Activated naive CD8-positive, alpha-beta T cell treated with anti-CD3 and anti-CD28 coated beads for 36 hours (primary cell): ENCODE measurements at regions not wholly inside any gene's neighbourhood (a gene's known extent, or its start where the extent isn't known, plus 50 kb on each side); places are given as distances from the start of the nearest gene placed in this dataset.

Experiments used
- DNase-seq: peaks from one replicate; pipeline ENCODE4 v3.0.0; 2021
- H3K27ac Mint-ChIP-seq: one replicate; pipeline ENCODE4 v1.8.0; 2022; ENCODE audit warnings: mild to moderate bottlenecking, moderate library complexity, mixed read lengths
- H3K27me3 Mint-ChIP-seq: one replicate; pipeline ENCODE4 v1.8.0; 2022; ENCODE audit warnings: mild to moderate bottlenecking, mixed read lengths
- H3K36me3 Mint-ChIP-seq: one replicate; pipeline ENCODE4 v1.8.0; 2021; ENCODE audit warnings: mild to moderate bottlenecking, mixed read lengths
- H3K4me1 Mint-ChIP-seq: one replicate; pipeline ENCODE4 v1.8.0; 2021; ENCODE audit warnings: mixed read lengths
- H3K4me3 Mint-ChIP-seq: one replicate; pipeline ENCODE4 v1.8.0; 2022; ENCODE audit warnings: mild to moderate bottlenecking, moderate library complexity, mixed read lengths
- H3K9me3 Mint-ChIP-seq: one replicate; pipeline ENCODE4 v1.8.0; 2022; ENCODE audit warnings: mixed read lengths

DNA sequence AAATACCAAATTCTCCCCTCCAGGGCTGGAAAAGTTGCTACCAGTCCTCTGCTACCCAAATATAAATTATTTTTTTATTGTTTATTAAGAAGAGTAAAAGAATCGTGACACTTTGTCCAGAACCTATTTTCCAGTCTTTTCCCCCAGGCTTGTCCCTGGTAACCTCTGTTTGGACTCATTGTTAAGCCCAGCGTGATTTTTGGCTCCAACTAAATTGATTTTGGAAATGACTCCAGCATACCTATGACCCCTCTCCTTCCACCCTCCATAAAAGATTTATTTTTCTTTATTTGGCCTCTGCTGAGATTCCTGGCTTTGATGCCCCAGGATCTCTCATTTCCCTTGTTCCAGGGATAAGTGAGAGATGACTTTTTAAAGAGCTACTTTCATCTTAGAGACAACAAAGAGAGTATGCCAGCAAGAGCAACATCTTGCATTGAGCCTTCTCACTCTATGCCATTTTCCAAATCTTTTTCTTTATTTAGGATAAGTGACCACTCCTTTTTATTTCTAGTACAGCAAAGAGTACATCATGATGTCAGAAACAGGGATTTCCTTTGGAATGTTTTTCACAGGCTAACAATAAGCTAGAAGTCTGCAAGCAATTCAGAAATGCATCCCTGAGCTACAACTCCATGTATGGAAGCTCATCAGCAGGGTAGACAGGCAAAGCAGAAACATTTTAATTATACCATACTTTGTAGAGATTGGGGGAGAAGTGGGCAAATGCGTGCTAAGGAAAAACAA lies 75.8 kb downstream of the DAD1 start:
- peaks cover 69% of the 10 kb centered on the region for H3K4me1 Mint-ChIP-seq
- H3K9me3 Mint-ChIP-seq = no peaks in the 10 kb centered on the region
- H3K4me3 Mint-ChIP-seq = peak overlapping the region; percentile 87
- H3K27ac Mint-ChIP-seq = peak overlapping the region; percentile 99
- peaks cover 91% of the 10 kb centered on the region for H3K36me3 Mint-ChIP-seq
- H3K27me3 Mint-ChIP-seq = no peaks in the 10 kb centered on the region
- DNase-seq = no peak

DNA sequence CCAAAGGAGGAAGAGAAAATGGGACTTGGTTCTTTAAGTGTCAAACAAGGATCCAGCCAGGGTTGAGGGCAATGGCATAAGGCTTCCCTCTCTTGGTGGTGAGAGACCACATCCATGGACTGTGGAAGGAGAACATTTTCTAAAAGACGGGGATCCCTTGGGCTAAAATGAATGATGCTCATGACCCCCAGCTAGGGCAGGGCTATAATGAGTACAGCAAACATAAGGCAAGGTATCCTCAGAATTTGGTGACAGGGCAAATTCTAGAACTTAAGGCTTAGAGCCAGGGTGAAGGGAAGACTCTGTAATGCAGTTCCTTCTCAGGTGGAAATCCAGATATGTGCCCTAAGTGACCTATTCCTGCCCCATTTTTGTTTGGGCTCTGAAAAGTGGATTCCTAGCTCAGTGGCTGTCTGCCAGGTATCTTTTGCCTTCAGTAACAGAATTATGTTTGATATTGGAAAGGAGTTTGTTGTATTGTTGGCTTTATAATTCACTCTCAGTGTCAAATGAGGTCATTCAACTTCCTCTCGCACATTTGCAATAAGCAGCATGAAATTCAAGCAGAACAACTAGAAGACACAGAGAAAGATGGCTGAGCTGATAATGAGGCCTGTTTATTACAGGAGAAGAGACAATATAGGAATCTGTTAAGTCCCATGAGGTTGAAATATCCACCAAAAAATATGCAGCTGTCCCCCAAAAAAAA lies 76.8 kb downstream of the DAD1 start:
- peak overlapping the region; percentile 87 for H3K4me3 Mint-ChIP-seq
- H3K36me3 Mint-ChIP-seq = peaks cover 91% of the 10 kb centered on the region
- no peak for DNase-seq
- peak overlapping the region; percentile 99 for H3K27ac Mint-ChIP-seq
- H3K4me1 Mint-ChIP-seq = peaks cover 64% of the 10 kb centered on the region
- no peaks in the 10 kb centered on the region for H3K9me3 Mint-ChIP-seq
- H3K27me3 Mint-ChIP-seq = no peaks in the 10 kb centered on the region

DNA sequence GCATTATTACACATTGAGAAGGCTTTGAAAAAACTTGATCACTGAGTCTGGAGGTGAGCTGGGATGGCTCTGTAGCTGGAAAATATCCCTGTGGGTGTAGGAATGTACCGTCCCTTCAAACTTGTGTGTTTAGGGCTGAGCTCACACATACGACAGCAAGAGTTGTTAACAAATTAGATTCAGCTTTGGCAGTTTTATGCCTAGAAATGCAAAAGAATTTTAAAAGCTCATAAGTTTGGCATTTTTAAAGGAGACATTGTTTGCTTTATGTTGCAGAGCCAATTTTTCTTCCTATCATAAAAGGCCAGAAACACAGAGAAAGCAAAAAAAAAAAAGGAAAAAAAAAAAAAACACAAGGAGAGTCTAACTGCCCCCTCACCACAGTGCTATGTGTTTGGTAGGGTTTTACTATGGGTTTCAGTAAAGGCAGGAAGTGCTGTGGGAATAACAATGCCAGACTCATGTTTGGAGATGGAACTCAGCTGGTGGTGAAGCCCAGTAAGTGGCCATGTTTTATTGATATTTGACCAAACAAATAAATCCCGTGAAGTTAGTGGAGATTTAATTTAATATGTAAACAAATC lies 78.4 kb downstream of the DAD1 start:
- Mint-ChIP-seq H3K4me3 (peak overlapping the region; percentile 87), H3K9me3 (no peaks in the 10 kb centered on the region), H3K27me3 (no peaks in the 10 kb centered on the region), H3K4me1 (peaks cover 63% of the 10 kb centered on the region), H3K36me3 (peaks cover 92% of the 10 kb centered on the region), H3K27ac (peak overlapping the region; percentile 99)
- DNase-seq = no peak

DNA sequence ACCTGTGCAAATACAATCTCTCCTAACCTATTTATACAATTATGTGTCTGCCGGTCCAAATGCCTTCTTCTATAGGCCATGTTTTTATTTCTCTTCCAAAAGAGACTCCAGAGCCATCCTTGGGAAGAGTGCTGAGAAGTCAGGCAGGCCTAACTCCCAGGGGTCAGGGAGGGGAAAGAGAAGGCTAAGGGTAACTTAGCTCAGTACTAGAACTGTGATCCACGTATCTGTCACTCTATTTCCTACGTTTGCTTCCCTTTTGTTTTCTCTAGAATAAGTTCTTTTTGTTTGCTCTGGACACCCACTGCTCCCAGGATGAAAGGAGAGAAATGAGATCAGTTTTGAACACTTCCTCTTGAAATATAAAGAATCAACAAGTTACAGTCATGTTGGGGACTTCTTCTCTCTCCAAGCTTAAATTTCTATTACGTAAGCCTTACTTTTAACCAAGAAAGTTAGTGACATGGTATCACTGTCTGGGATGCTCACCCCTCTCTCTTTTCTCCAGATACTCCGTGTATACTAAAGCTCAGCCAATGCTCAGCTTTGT lies 79.2 kb downstream of the DAD1 start:
- Mint-ChIP-seq H3K36me3 (peaks cover 92% of the 10 kb centered on the region), H3K4me1 (peaks cover 57% of the 10 kb centered on the region), H3K27me3 (no peaks in the 10 kb centered on the region), H3K9me3 (no peaks in the 10 kb centered on the region), H3K4me3 (peak overlapping the region; percentile 87), H3K27ac (peak overlapping the region; percentile 99)
- DNase-seq = no peak

DNA sequence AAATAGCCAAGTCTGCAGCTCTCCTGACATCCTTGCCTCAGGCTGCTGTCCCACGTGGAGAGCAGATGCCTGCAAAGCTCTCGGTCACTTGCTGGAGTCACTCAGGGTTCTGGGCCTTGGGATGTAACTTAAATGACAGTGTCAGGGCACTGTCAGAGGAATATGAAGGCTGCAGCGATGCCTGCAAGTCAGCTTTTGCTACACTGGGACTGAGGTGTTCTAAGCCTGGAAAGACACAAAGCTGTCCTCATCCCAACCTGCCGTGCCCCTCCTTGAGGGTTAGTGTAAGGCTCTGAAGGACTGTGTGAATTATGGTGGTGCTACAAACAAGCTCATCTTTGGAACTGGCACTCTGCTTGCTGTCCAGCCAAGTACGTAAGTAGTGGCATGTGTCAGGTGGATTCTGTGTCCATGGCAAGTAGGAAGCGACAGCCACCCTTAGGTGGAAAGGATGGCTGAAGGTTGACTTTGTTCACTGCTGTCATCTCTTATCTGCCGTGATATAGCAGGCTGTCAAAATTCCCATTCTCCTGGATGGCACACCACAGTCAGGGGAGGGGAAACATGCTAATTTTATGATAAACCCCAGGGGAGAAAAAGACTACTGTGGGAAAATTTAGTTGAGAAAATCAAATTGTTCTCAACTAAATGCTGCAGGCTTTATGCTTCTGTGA lies 79.9 kb downstream of the DAD1 start:
- Mint-ChIP-seq H3K4me1 (peaks cover 57% of the 10 kb centered on the region), H3K4me3 (peak overlapping the region; percentile 87), H3K9me3 (no peaks in the 10 kb centered on the region), H3K36me3 (peaks cover 91% of the 10 kb centered on the region), H3K27me3 (no peaks in the 10 kb centered on the region), H3K27ac (peak overlapping the region; percentile 99)
- DNase-seq = no peak

DNA sequence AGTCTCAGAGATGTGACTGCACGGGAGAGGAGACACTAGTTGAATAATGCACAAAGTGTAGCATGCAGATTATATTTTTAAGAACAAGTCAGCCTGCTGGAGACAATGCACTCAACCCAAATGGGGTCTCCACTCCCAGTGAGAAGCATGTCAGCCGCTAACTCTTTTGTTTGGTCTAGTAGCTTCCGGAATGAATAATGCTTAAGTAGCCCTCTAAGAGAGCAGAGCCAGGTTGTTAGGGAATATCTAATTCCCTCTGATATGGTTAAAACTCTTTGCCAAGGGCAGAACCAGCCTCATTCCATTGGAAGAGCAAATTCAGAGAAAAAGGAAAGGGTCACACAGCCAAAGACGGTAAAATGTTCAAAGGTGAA lies 80.4 kb downstream of the DAD1 start:
- no peaks in the 10 kb centered on the region for H3K9me3 Mint-ChIP-seq
- peaks cover 56% of the 10 kb centered on the region for H3K4me1 Mint-ChIP-seq
- peak overlapping the region; percentile 87 for H3K4me3 Mint-ChIP-seq
- peak overlapping the region; percentile 99 for H3K27ac Mint-ChIP-seq
- H3K27me3 Mint-ChIP-seq = no peaks in the 10 kb centered on the region
- DNase-seq = no peak
- peaks cover 91% of the 10 kb centered on the region for H3K36me3 Mint-ChIP-seq

DNA sequence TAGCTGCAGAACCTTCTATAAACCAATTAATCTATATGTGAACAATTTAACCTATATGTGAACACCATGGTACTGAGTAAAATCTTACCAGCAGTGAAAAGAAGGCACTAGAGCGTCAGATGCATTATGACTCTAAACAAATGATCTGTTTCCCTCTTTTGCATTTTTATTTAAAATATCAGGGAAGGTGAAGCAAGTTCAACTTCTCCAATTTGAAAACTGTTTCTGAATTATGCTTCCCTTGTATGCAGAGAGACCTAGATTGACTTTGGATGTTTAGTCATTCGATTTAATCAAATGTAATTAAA lies 80.9 kb downstream of the DAD1 start:
- Mint-ChIP-seq H3K27me3 (no peaks in the 10 kb centered on the region), H3K27ac (peak overlapping the region; percentile 99), H3K9me3 (no peaks in the 10 kb centered on the region), H3K4me3 (peak overlapping the region; percentile 87), H3K4me1 (peaks cover 54% of the 10 kb centered on the region), H3K36me3 (peaks cover 91% of the 10 kb centered on the region)
- no peak for DNase-seq

DNA sequence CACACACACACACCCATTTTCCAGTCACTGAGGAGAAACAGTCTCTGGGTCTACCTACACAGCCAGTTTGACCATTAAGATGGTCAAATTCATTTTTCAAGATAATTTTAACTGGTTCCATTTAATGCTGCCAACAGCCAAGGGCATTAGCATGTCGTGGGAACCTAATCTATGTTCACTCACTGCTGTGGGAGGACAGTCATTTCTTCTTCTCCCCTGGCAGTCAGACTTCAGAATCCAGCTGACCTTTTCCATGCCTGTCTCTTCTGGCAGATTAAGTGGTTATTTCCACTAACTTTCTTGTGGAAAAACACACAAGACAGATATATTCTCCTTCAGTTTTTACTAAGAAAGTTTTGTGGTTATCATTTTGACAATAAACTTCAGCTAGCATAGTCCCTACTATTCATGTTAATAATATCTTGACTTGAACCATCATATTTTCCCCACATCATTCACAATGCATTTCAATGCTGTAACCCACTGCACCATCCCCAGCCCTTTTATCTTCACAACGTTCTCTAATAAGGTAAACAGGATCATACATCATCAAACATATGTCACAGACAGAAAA lies 82.2 kb downstream of the DAD1 start:
- Mint-ChIP-seq H3K27ac (peak overlapping the region; percentile 99), H3K27me3 (no peaks in the 10 kb centered on the region), H3K4me1 (peaks cover 48% of the 10 kb centered on the region), H3K4me3 (peak overlapping the region; percentile 87), H3K36me3 (peaks cover 92% of the 10 kb centered on the region), H3K9me3 (no peaks in the 10 kb centered on the region)
- no peak for DNase-seq

DNA sequence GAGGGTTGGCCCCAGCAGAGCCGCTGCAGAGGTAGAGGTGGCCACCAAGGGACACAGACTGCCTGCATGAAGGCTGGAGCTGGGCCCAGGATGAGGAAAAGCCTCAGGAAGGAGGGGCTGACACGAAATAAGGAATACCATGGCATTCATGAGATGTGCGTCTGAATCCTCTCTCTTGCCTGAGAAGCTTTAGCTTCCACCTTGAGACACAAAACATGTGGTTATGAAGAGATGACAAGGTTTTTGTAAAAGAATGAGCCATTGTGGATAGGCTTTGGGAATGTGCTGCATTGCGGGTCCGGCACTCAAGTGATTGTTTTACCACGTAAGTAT lies 82.7 kb downstream of the DAD1 start:
- no peak for DNase-seq
- Mint-ChIP-seq H3K27me3 (no peaks in the 10 kb centered on the region), H3K9me3 (no peaks in the 10 kb centered on the region), H3K36me3 (peaks cover 91% of the 10 kb centered on the region), H3K27ac (peak overlapping the region; percentile 99), H3K4me3 (peak overlapping the region; percentile 87), H3K4me1 (peaks cover 45% of the 10 kb centered on the region)

DNA sequence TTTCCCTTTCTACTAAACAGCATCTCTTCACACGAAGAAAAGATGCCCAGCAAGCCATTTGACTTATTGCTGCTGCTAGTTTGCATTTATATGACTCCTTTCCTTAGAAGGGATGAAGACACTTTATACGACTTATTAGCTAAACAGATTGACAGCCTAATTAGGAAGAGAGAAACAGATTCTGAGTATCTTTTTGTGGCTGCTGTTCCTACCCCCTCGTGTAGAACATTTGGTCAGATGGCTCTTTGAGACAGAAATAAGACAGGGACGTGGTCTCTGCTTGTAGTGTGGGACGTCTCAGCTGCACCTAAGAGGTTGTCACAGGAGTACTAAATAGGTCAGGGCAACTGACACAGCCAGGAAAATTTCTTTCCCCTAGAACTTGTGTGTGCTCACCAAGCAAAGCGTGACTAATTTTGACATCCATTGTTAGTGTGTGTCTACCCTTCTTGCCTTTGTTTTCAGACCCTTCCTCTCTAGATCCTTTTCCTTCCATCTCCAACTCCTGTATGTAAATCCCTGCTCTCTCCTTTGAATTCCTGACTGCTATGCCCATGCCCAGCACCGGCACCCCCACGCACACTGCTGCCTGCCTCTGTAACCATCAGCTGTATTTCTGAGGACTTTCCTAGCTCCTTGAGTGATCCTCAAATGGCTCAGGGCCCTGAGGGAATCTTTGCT lies 83.2 kb downstream of the DAD1 start:
- H3K27me3 Mint-ChIP-seq = no peaks in the 10 kb centered on the region

DNA sequence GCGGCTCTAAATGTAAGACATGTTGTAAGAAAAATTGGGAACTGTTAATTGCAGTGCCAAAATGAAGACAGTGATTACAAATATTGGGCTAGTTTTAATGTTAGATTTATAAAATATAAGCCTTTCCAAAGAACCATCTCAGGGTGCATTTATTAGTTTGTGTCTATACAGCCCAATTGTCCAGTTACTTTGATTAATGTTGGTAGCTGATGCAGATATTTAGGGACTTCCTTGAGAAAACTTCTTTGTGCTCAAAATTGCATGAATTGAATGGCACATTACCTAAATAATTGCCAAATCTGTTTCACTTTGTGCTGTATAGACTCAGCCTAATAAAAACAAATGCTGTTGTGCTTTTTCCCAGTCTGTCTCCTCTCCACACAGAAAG lies 83.7 kb downstream of the DAD1 start:
- H3K27ac Mint-ChIP-seq = peak overlapping the region; percentile 99
- H3K4me3 Mint-ChIP-seq = peak overlapping the region; percentile 87
- H3K4me1 Mint-ChIP-seq = peaks cover 37% of the 10 kb centered on the region
- H3K36me3 Mint-ChIP-seq = peaks cover 91% of the 10 kb centered on the region
- H3K27me3 Mint-ChIP-seq = no peaks in the 10 kb centered on the region
- DNase-seq = no peak
- H3K9me3 Mint-ChIP-seq = no peaks in the 10 kb centered on the region

More for the DNA sequence above, 83.2 kb downstream of the DAD1 start:
- H3K4me1 Mint-ChIP-seq = peaks cover 42% of the 10 kb centered on the region
- H3K4me3 Mint-ChIP-seq = peak overlapping the region; percentile 87
- peak overlapping the region; percentile 99 for H3K27ac Mint-ChIP-seq
- no peak for DNase-seq
- no peaks in the 10 kb centered on the region for H3K9me3 Mint-ChIP-seq
- H3K36me3 Mint-ChIP-seq = peaks cover 91% of the 10 kb centered on the region

DNA sequence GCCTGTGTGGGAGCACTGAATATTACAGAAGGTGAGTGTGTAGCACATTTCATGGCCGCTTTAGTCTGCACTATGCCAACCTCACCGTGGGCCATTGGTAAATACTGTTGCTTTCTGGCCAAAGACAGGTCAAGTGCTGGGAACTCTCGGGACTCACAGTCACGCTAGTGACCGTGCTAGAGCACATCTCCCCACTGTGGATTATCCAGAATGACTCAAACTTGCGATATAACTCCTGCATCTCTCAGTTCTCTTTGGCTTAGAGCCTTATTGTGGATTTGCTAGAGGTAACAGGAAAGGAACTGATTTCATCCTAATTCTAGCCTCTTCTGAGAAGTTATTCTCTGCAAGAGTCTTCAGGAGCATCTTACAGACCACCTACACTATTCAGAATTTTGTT lies 86.5 kb downstream of the DAD1 start:
- H3K27me3 Mint-ChIP-seq = no peaks in the 10 kb centered on the region
- H3K36me3 Mint-ChIP-seq = peaks cover 88% of the 10 kb centered on the region
- peak overlapping the region; percentile 90 for H3K4me3 Mint-ChIP-seq
- H3K9me3 Mint-ChIP-seq = no peaks in the 10 kb centered on the region
- peak overlapping the region; percentile 99 for H3K27ac Mint-ChIP-seq
- no peak for DNase-seq
- peaks cover 31% of the 10 kb centered on the region for H3K4me1 Mint-ChIP-seq

DNA sequence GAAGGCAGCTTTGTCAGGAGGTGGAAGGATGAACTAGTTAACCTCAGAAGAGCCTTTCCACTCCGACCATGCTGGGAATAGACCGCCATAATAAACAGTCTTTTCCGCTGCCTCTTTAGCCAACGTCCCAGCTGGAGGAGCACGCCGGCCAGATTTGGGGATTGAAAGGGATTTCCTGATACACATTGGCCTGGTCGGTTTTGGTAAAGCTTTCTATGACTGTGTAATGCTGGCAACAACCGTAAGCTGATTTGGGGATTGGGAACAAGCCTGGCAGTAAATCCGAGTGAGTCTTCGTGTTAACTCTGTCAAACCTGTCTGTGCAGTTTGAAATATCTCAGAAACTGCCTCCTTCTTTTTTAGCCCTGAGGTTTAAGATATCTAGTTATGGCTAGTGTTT lies 87.0 kb downstream of the DAD1 start:
- DNase-seq = no peak
- Mint-ChIP-seq H3K4me1 (peaks cover 31% of the 10 kb centered on the region), H3K9me3 (no peaks in the 10 kb centered on the region), H3K27me3 (no peaks in the 10 kb centered on the region), H3K36me3 (peaks cover 88% of the 10 kb centered on the region), H3K4me3 (peak overlapping the region; percentile 90), H3K27ac (peak overlapping the region; percentile 99)

DNA sequence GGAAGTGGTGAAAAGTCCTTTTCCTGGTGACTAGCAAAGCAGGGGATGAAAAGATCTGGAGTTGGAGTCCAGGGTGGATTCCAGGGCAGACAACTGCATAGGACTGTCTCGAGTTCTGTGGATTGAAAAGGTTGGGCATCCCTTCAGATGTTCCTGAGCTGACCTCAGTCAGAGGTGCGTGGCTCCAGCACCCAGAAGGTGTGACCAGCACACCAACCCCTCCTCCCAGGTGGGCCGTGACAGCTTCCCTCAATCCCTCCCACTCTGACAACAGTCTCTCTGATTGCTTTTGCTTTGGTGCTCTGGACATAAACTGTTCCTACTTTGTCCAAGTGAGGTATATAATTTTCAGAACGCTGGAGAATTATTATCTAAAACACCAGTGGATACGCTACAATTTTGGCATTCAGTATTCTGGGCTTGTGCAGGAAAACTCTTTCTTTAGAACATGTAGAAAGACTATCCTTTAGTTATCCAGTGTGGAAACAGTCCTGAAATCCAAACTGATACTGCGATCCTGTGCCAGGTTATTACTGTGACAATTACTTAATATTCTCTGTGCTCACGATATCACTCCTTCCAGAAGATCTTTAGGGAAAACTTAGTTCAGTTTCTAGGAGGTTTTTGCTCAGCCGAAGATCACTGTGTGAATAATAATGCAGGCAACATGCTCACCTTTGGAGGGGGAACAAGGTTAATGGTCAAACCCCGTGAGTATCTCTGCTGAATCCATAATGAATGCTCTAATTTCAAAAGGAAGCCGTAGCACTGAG lies 87.9 kb downstream of the DAD1 start:
- Mint-ChIP-seq H3K27me3 (no peaks in the 10 kb centered on the region), H3K4me3 (peak overlapping the region; percentile 90), H3K27ac (peak overlapping the region; percentile 99), H3K36me3 (peaks cover 88% of the 10 kb centered on the region), H3K9me3 (no peaks in the 10 kb centered on the region), H3K4me1 (peaks cover 24% of the 10 kb centered on the region)
- DNase-seq = no peak
